GM21526 (cell line): ENCODE measurements at regions not wholly inside any gene's neighbourhood (a gene's known extent, or its start where the extent isn't known, plus 50 kb on each side); places are given as distances from the start of the nearest gene placed in this dataset.
"Not testable (repeated sequence)": the region's sequence is repeated elsewhere in the genome, so short reads cannot be mapped to it uniquely, and the experiment has no call there.

Experiments
- ATAC-seq: cut with Tn5 transposase; IDR thresholded peaks from one replicate; pipeline ENCODE4 v1.9.1; 2021; ENCODE audit warnings: moderate library complexity; ENCODE audit not compliant: unreplicated experiment, low FRiP score

GRCh38 chr17:77785312-77785905 lies 173.1 kb upstream of the TNRC6C start:
- no peak for ATAC-seq

DNA sequence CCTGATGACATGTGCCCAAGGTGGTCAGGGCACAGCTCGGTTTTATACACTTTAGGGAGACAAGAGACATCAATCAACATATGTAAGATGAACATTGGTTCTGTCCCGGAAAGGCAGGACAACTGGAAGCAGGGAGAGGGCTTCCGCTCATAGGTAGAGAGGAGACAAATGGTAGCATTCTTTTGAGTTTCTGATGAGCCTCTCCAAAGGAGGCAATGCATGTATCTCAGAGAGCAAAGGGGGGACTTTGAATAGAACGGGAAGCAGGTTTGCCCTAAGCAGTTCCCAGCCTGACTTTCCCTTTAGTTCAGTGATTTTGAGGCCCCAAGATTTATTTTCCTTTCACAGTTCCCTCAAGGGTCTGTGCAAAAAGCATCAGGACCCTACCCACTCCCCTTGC lies 172.4 kb upstream of the TNRC6C start:
- ATAC-seq = no peak

- no peak for ATAC-seq
Measured at GRCh38 chr17:77786740-77787505, 171.6 kb upstream of the TNRC6C start.

DNA sequence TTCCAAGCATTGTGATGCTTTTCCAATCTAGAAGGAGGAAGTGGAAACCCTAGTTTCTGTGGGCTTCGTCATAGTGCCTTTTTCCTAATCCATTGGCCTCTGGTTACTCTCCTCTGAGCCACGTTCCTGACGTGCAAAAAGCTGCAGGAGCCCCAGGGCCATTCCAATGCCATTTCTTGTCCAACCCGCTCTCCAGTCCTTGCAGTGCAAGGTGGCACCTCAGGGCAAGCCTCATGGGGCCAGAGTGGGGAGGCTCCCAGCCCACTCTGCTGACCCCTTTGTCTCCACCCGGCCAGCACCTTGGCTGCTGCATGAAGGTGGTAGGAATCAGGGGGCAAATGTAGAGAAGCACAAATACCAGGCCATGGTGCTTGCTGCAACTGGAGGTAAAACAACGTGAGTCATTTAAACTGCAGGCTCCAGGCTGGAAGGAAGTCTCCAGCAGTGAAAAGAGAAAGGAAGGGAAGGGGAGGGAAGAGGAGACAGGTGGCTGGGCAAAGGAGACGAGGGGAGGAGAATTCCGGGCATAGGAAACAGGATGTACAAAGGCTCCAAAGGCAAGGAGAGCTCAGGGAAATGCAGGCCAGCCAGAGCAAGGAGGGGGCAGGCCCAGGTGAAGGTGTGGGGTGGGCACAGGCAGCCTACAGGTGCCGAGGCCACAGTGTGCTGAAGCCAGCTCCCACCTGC lies 168.2 kb upstream of the TNRC6C start:
- no peak for ATAC-seq

DNA sequence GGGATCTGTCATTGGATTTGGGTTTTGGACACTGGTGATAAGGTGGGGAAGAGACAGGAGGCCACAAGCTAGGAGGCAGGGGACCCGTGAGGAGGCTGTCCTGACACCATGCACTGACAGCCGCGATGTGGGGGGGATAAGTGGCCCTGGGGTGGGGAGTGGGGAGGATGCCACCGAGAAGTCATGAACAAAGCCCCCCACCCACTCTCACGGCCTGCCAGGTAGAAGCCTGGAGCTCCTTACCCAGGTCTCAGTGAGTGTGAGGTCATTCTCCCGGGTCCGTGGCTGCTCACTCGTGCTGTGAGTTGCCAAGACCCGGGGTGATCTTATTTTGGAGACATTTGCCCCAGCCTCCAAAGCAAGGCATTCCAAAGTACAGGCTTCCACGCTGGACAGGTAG lies 165.9 kb upstream of the TNRC6C start:
- ATAC-seq = no peak

GRCh38 chr17:77793146-77793970 lies 165.1 kb upstream of the TNRC6C start:
- ATAC-seq = no peak

- ATAC-seq = no peak
Measured at GRCh38 chr17:77793971-77794235, 164.6 kb upstream of the TNRC6C start.

GRCh38 chr17:77794846-77795245 lies 163.7 kb upstream of the TNRC6C start:
- no peak for ATAC-seq

GRCh38 chr17:77795685-77796084 lies 162.8 kb upstream of the TNRC6C start:
- ATAC-seq = no peak

DNA sequence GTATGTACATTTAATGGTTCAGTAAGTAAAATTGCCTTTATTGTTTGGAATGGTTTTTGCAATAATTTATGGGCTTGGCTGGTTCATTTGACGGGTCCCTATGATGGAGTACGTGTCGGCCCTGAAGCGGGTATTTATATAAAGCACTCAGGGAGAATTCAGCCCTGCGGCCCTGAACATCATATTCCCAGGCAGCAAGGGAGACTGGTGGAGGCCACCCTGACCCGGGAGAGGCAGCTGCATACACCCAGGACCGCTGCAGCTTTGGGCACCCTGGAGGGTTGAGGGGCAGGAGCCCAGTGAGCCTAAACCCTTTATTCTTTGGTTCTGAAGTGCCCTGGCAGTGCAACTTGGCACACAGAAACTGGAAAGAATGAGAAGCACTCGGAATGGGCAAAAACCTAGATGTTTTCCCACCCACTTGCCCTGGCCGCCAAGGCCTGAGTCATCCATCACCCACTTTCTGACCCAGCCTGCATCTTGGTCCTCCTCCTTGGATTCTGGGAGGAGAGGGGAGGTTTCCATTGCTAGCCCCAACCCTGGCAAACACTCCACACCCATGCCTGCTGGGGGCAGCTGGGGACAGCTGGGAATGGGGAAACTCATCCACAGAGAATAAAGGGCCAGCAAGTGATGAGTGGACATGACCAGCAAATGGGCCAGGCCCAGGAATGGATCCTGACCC lies 162.2 kb upstream of the TNRC6C start:
- no peak for ATAC-seq

DNA sequence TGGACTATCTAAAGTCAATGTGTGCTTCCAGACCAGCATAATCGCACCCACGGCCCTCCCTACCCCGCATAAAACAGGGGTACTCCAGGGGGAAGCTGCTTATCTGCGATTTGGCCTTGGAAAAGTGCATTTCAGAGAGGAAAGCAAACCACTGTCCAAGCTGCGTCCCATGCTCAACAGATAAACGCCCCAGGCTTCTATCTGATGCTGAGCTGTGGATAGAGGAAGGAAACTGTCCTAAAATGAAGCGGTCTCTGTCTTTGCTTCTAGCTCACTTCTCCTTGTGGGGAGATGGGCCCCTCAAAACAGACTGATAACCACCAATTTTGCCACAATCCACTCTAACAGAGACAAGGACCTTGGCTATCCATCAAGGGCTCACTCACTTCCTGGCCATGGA lies 160.5 kb upstream of the TNRC6C start:
- no peak for ATAC-seq

DNA sequence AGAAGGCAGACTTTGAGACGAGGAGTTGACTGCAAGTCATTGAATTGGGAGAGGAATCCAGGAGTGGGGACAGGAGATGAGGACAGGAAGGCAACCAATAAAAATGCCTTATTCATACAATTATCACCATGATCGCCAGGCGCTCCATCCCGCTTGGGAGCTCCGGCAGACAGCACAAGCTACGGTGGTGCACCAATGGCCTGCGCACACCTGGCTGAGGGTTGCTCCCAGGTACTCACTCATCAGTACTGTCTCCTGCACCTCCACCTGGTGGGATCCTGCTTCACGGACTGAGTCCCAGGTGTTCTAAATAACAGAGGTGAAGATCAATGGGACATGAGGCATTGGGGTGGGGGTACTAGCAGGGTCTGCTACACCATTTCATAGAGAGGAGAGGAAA lies 160.0 kb upstream of the TNRC6C start:
- ATAC-seq = no peak

GRCh38 chr17:77800816-77801215 lies 157.7 kb upstream of the TNRC6C start:
- ATAC-seq = no peak

DNA sequence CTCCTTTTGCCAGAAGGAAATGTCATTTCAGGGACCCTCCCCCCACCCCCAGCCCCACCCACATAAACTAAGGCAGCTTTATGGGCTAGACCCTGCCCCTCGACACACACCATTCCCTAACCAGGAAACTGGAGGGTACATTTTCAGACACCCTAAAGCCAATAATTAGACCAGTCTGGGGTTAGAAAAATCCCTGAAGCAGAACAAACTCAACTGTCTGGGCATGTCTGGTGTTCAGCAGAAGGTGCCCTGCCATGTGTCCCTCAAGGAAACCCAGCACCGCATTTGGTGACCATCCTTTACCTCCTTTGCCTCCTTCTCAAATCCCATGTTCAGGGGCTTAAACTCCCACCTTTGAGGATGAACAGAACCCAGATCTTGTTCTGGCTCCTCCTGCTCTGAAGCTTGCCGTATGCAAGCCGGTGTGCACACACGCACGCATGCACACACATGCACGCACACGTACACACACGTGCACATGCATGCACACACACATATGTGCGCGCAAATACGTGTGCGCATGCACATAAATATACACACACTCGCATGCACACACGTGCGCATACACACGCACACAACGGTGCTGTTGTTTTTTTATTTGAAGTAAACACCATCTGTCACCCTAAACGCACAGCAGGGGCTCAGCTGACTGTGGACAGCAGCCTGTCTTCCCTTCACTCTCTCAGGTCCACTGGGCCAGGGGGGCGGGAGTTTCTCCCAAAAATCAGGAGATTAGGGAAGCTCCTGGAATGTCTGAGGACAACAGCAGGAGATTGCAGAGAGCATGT lies 156.8 kb upstream of the TNRC6C start:
- ATAC-seq = no peak

DNA sequence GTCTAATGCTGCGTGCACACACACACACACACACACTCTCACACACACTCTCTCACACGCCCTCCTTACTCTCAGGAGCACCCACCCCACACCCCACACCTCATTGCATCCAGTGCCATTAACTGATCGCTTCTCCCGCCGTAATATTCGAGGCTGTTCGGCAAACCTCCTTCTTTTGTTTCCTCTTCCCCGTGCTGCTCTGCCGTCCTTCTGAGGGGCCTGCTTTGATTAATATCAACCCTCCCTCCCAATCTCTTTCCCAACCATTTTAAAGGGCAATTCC lies 156.2 kb upstream of the TNRC6C start:
- no peak for ATAC-seq

DNA sequence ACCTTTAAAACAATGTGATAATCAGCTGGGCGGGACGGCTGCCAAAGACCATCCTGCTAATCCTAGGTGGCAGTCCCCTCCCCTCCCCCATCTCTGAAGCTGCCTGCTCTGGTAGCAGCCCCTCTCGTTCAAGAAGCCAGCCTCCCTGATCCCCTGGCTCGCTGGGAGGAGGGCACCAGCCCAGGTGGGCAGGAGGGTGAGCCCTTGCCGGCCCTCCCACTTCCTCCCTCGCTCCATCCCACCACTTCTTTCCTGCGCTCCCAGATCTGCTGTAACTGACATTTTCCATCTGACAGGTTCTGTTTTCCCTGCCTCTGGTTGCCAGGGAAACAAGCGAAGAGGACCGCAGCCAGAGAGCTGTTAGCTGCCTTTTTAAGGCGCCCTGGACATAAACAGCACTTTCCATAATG lies 155.7 kb upstream of the TNRC6C start:
- no peak for ATAC-seq

DNA sequence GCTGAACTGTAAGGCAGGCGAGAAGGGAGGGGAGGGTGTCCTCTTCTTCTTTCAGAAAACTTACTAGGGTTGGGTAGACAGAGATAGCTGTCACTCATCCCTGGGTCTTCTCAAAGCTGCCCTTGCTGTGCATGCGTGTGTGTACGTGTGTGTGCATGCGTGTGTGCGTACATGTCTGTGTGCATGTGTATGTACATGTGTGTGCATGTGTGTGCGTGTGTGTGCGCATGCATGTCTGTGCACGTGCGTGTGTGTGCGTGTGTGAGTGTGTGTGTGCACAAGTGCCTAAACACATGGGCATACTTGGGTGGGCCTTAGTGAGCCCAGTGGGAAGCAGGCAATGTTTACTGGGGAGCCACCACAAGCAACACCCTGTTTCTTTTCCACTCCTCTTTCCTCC lies 154.8 kb upstream of the TNRC6C start:
- ATAC-seq = no peak

GRCh38 chr17:77804796-77805426 lies 153.6 kb upstream of the TNRC6C start:
- ATAC-seq = no peak

- not testable (repeated sequence) for ATAC-seq
Measured at GRCh38 chr17:77805970-77806369, 152.5 kb upstream of the TNRC6C start.
